Gastrocnemius medialis (tissue), 4 donors: ENCODE measurements at regions not wholly inside any gene's neighbourhood (a gene's known extent, or its start where the extent isn't known, plus 50 kb on each side); places are given as distances from the start of the nearest gene placed in this dataset.
"Not testable (repeated sequence)": the region's sequence is repeated elsewhere in the genome, so short reads cannot be mapped to it uniquely, and the experiment has no call there.

Source experiments
- CTCF ChIP-seq, 5 experiments: fragments of 450-650 bp in 3 of 5; fragments of 200-600 bp in 2 of 5; sonication (generic) in 2 of 5; IDR thresholded peaks in 4 of 5; conservative IDR thresholded peaks in 1 of 5; 1 replicate in 4 of 5; 2 replicates in 1 of 5; pipeline ENCODE4 v1.5.1; 2016 to 2019; ENCODE audit warnings: antibody characterized with exemption in 5 of 5, mild to moderate bottlenecking in 3 of 5, moderate library complexity in 3 of 5
- POLR2A ChIP-seq, 2 donors: fragments of 450-650 bp; IDR thresholded peaks; one replicate each; pipeline ENCODE4 v1.6.1; 2017; ENCODE audit warnings: antibody characterized with exemption in 2 of 2, mild to moderate bottlenecking in 2 of 2, moderate library complexity in 2 of 2

- TF ChIP-seq CTCF (IDR thresholded peaks at IDR 0.05 in 4 of 5, conservative IDR thresholded peaks at IDR 0.05 in 1 of 5); POLR2A (IDR thresholded peaks at IDR 0.05): not testable (repeated sequence)
These were observed 862.7 kb downstream of the ZPLD1 start for GRCh38 chr3:103297502-103297901.
